ENCODE measurements at regions not wholly inside any gene's neighbourhood (a gene's known extent, or its start where the extent isn't known, plus 50 kb on each side); places are given as distances from the start of the nearest gene placed in this dataset.

- no peak for FAIRE-seq
- no peak for TF ChIP-seq CTCF (IDR thresholded peaks at IDR 0.05; ENCODE audit: insufficient read depth, missing control alignments)
- no peak for DNase-seq (ENCODE audit: insufficient read length, low spot score)
Measured at GRCh38 chr16:86073103-86073625, 174.2 kb downstream of the IRF8 start.

GRCh38 chr16:86073763-86074493 is 175.0 kb downstream of the IRF8 start:
- FAIRE-seq, result no peak
- no peak for DNase-seq (ENCODE audit: insufficient read length, low spot score)
- no peak for TF ChIP-seq CTCF (IDR thresholded peaks at IDR 0.05; ENCODE audit: insufficient read depth, missing control alignments)

- FAIRE-seq (no peak), DNase-seq (ENCODE audit: insufficient read length, low spot score) (no peak)
- TF ChIP-seq CTCF (IDR thresholded peaks at IDR 0.05; ENCODE audit: insufficient read depth, missing control alignments), result no peak
Measured at GRCh38 chr16:86074651-86075487, 175.9 kb downstream of the IRF8 start.

- DNase-seq (ENCODE audit: insufficient read length, low spot score) (no peak), FAIRE-seq (no peak)
- TF ChIP-seq CTCF (IDR thresholded peaks at IDR 0.05; ENCODE audit: insufficient read depth, missing control alignments), result no peak
Measured at GRCh38 chr16:86075488-86075785, 176.5 kb downstream of the IRF8 start.

GRCh38 chr16:86075839-86076440 is 177.0 kb downstream of the IRF8 start:
- no peak for TF ChIP-seq CTCF (IDR thresholded peaks at IDR 0.05; ENCODE audit: insufficient read depth, missing control alignments)
- FAIRE-seq, result no peak

DNA sequence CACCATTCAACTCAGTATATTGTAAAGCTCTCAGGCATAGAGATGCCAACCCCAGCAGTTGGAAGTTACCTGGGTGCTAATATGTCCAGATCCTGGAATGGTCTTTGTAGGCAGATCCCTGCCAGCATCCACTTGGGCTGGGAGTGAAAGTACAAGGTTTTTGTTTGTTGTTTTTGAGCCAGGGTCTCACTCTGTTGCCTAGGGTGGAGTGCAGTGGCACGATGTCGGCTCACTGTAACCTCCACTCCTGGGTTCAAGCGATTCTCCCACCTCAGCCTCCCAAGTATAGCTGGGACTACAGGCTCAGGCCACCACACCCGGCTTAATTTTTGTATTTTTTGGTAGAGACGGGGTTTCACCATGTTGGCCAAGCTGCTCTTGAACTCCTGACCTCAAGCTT is 177.6 kb downstream of the IRF8 start:
- DNase-seq (ENCODE audit: insufficient read length, low spot score), result no peak
- no peak for TF ChIP-seq CTCF (IDR thresholded peaks at IDR 0.05; ENCODE audit: insufficient read depth, missing control alignments)
- no peak for FAIRE-seq

More at GRCh38 chr16:86075839-86076440, 177.0 kb downstream of the IRF8 start:
- no peak for DNase-seq (ENCODE audit: insufficient read length, low spot score)
